Esophagus muscularis mucosa (tissue), 4 donors: ENCODE measurements at regions not wholly inside any gene's neighbourhood (a gene's known extent, or its start where the extent isn't known, plus 50 kb on each side); places are given as distances from the start of the nearest gene placed in this dataset.
"Not testable (repeated sequence)": the region's sequence is repeated elsewhere in the genome, so short reads cannot be mapped to it uniquely, and the experiment has no call there.

ENCODE experiments used
- DNase-seq: peaks from one replicate; pipeline ENCODE4 v3.0.0-alpha.2; 2017; ENCODE audit errors: extremely low spot score
- H3K27ac ChIP-seq, 4 donors: fragments of 200-600 bp; sonication (generic); replicated peaks in 1 of 4; 1 replicate in 3 of 4; 2 replicates in 1 of 4; pipeline ENCODE4 v1.5.1; 2016 to 2019; ENCODE audit warnings: mild to moderate bottlenecking in 1 of 4
- H3K27me3 ChIP-seq, 4 donors: fragments of 200-600 bp; sonication (generic); one replicate each; pipeline versions ENCODE4 v1.5.1 to v1.6.0; 2016 to 2019
- H3K36me3 ChIP-seq, 4 donors: fragments of 200-600 bp; sonication (generic); one replicate each; pipeline ENCODE4 v1.5.1; 2016 to 2019
- H3K4me1 ChIP-seq, 4 donors: fragments of 200-600 bp; sonication (generic); one replicate each; pipeline ENCODE4 v1.5.1; 2016 to 2019
- H3K4me3 ChIP-seq, 4 donors: fragments of 200-600 bp; sonication (generic); 1 replicate in 2 of 4; 2 replicates in 2 of 4; pipeline ENCODE4 v1.5.1; 2016 to 2019; ENCODE audit warnings: mild to moderate bottlenecking in 4 of 4, moderate library complexity in 1 of 4
- H3K9me3 ChIP-seq, 4 donors: fragments of 200-600 bp; sonication (generic); 1 replicate in 3 of 4; 2 replicates in 1 of 4; pipeline ENCODE4 v1.5.1; 2016 to 2019
- CTCF ChIP-seq, 3 experiments: fragments of 200-600 bp in 2 of 3; fragments of 450-650 bp in 1 of 3; sonication (generic) in 2 of 3; IDR thresholded peaks; one replicate each; pipeline ENCODE4 v1.5.1; 2017 to 2019; ENCODE audit warnings: antibody characterized with exemption in 3 of 3, mild to moderate bottlenecking in 2 of 3, moderate library complexity in 1 of 3
- EP300 ChIP-seq: sonication (generic); formaldehyde crosslinking; IDR thresholded peaks from one replicate; pipeline ENCODE4 v1.6.1; 2017; ENCODE audit warnings: antibody characterized with exemption
- POLR2A ChIP-seq: fragments of 450-650 bp; IDR thresholded peaks from one replicate; pipeline ENCODE4 v1.6.1; 2017; ENCODE audit warnings: antibody characterized with exemption, moderate library complexity, mild to moderate bottlenecking, low read depth
- POLR2AphosphoS5 ChIP-seq, 2 donors: sonication (generic); formaldehyde crosslinking; IDR thresholded peaks; one replicate each; pipeline ENCODE4 v1.6.1; 2017; ENCODE audit warnings: antibody characterized with exemption in 2 of 2
- WGBS: methylation state at CpG from one replicate; pipeline ENCODE4 v1.1.5; 2018; 5-methylcytosine and 5-hydroxymethylcytosine counted together
- intact Hi-C: fragments of 100-400 bp; cut with DNase I; formaldehyde crosslinking; loops from one replicate; pipeline ENCODE4 v1.15.1; 2023

GRCh38 chr19:30936276-30936675, 413.0 kb downstream of the TSHZ3 start:
- H3K36me3 ChIP-seq = no peaks in the 10 kb centered on the region
- H3K27ac ChIP-seq = no peak overlapping the region
- intact Hi-C loops = no loop called here
- H3K4me1 ChIP-seq = no peaks in the 10 kb centered on the region
- peaks cover 0 to 5% (median 0%) of the 10 kb centered on the region in 4 donors for H3K9me3 ChIP-seq
- H3K4me3 ChIP-seq = no peak overlapping the region
- H3K27me3 ChIP-seq = peaks cover 0 to 9% (median 0%) of the 10 kb centered on the region in 4 donors
- TF ChIP-seq POLR2A (no peak), EP300 (no peak), POLR2AphosphoS5 (IDR thresholded peaks at IDR 0.05) (no peak), CTCF (IDR thresholded peaks at IDR 0.05) (no peak)
- WGBS = 85% methylated on average over 5 of the region's 5 CpGs
- DNase-seq = peak; percentile 53

GRCh38 chr19:30935146-30935545, 414.1 kb downstream of the TSHZ3 start:
- H3K4me3 ChIP-seq = no peak overlapping the region
- 55% methylated on average over 4 of the region's 4 CpGs for WGBS
- H3K4me1 ChIP-seq = no peaks in the 10 kb centered on the region
- intact Hi-C loops = no loop called here
- peak; percentile 86 for DNase-seq
- peaks cover 0 to 9% (median 0%) of the 10 kb centered on the region in 4 donors for H3K27me3 ChIP-seq
- no peaks in the 10 kb centered on the region for H3K36me3 ChIP-seq
- H3K9me3 ChIP-seq = peaks cover 0 to 3% (median 0%) of the 10 kb centered on the region in 4 donors
- TF ChIP-seq CTCF (IDR thresholded peaks at IDR 0.05) (no peak), POLR2AphosphoS5 (IDR thresholded peaks at IDR 0.05) (no peak), POLR2A (no peak), EP300 (no peak)
- H3K27ac ChIP-seq = no peak overlapping the region

- H3K4me3 ChIP-seq, H3K9me3 ChIP-seq, H3K27me3 ChIP-seq, H3K4me1 ChIP-seq, H3K36me3 ChIP-seq, H3K27ac ChIP-seq, intact Hi-C loops: not testable (repeated sequence)
- peak; percentile 50 for DNase-seq
- WGBS = 85% methylated on average over 3 of the region's 3 CpGs
Observed at GRCh38 chr19:30933454-30933853, 415.8 kb downstream of the TSHZ3 start.

- Histone ChIP-seq H3K27ac (no peak overlapping the region), H3K36me3 (no peaks in the 10 kb centered on the region), H3K9me3 (peaks cover 0 to 7% (median 3%) of the 10 kb centered on the region in 4 donors), H3K4me3 (no peak overlapping the region), H3K4me1 (no peaks in the 10 kb centered on the region), H3K27me3 (peaks cover 0 to 9% (median 0%) of the 10 kb centered on the region in 4 donors)
- intact Hi-C loops = no loop called here
- peak; percentile 86 for DNase-seq
- 78% methylated on average over 3 of the region's 3 CpGs for WGBS
- TF ChIP-seq POLR2AphosphoS5 (IDR thresholded peaks at IDR 0.05) (no peak), EP300 (no peak), CTCF (IDR thresholded peaks at IDR 0.05) (no peak), POLR2A (no peak)
Observed at GRCh38 chr19:30932854-30933253, 416.4 kb downstream of the TSHZ3 start.

GRCh38 chr19:30930941-30931706, 418.1 kb downstream of the TSHZ3 start:
- TF ChIP-seq POLR2AphosphoS5 (IDR thresholded peaks at IDR 0.05) (no peak), CTCF (IDR thresholded peaks at IDR 0.05) (no peak), EP300 (no peak), POLR2A (no peak)
- peak; percentile 68 for DNase-seq
- H3K27ac ChIP-seq = no peak overlapping the region
- intact Hi-C loops = no loop called here
- H3K27me3 ChIP-seq = peaks cover 0 to 12% (median 0%) of the 10 kb centered on the region in 4 donors
- no peaks in the 10 kb centered on the region for H3K4me1 ChIP-seq
- peaks cover 0 to 8% (median 3%) of the 10 kb centered on the region in 4 donors for H3K9me3 ChIP-seq
- 78% methylated on average over 12 of the region's 12 CpGs for WGBS
- no peak overlapping the region for H3K4me3 ChIP-seq
- no peaks in the 10 kb centered on the region for H3K36me3 ChIP-seq
